Activated CD4-positive, alpha-beta T cell treated with anti-CD3 and anti-CD28 coated beads for 48 hours (primary cell): ENCODE measurements at regions not wholly inside any gene's neighbourhood (a gene's known extent, or its start where the extent isn't known, plus 50 kb on each side); places are given as distances from the start of the nearest gene placed in this dataset.
"Not testable (repeated sequence)": the region's sequence is repeated elsewhere in the genome, so short reads cannot be mapped to it uniquely, and the experiment has no call there.

Experiments
- DNase-seq: peaks from one replicate; pipeline ENCODE4 v3.0.0-alpha.2; 2020

DNA sequence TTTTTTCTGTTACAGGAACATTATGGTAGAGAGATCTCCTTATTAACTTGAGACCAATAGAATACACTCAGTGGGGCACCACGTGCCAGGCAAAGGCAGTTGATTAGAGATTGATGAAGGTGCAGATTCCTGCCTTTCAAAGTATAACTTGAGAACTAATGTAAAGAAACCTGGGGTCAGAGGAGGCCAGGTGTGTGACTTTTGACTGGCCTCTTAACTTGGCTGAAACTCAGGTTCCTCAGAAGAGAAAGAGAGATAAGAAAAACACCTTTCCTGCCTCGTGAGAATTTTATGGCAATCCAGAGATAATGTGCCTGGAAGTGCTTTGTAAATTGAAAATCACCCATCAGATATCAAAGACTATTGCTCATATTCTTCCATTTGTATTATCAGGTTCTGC, 110.7 kb upstream of the GZMB start:
- no peak for DNase-seq

DNA sequence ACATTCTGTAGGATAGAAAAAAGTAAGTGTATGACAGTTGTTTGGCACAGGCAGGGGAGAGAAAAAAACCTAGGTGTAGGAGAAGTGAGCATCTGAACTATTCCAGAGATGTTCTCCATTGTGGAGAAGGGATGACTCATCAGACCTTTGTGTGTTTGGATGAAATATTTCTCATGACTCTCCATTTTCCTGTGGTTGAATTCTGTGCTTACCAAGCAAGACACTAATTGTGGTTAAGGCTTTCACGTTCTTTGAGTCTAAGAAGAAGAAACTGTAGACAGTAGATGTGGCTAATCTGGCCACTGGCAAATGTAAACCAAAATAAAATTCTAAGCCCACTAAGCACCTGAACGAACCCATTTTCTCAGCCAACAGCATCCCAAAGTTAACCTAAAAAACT, 107.9 kb upstream of the GZMB start:
- DNase-seq = no peak

DNA sequence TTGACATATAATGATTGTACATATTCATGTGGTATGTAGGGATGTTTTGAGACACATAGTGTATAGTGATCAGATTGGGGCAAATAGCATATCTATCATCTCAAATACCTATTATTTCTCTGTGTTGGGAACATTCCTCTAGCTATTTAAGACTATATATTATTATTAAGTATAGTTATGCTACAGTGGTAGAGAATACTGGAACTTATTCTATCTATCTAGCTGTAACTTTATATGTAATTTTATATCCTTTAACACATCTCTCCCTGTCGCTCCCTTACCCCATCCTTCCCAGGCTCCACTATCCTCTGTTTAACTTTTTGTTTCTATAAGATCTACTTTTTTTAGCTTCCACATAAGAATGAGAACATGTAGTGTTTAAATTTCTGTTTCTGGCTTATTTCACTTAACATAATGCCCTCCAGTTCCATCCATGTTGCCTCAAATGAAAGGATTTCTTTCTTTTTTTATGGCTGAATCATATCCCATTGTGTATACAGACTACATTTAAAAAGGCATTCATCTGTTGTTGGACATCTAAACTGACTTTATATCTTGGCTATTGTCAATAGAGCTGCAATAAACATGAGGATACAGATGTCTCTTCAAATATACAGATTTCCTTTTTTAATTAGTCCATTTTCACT, 102.1 kb upstream of the GZMB start:
- DNase-seq = no peak

DNA sequence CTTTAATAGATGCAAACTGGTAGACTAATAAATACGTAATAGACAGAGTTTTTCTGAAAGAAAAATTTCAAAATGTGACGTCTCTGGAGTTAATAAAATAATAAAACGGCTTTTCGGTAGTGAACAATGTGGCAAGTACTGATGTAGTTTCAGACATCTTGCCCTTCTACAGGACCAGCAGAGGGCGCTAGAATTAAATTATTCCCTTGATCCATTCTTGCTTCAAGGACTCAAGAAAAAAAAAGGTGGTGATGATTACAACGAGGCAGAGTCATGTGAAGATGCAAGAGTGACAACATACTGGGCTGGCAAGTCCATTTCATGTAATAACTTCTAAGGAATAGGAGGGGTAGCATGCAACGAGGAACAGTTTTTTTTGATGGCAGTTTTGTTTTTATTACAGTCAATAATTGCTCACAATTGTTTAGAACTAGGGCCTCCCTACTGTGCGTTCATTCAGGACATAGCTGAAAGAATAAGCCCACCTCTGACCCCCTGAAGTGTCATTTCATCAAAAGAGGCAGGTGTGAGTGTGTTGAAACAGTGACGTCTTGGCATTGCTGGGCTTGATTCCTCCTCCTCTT, 101.0 kb upstream of the GZMB start:
- peak; percentile 34 for DNase-seq

DNA sequence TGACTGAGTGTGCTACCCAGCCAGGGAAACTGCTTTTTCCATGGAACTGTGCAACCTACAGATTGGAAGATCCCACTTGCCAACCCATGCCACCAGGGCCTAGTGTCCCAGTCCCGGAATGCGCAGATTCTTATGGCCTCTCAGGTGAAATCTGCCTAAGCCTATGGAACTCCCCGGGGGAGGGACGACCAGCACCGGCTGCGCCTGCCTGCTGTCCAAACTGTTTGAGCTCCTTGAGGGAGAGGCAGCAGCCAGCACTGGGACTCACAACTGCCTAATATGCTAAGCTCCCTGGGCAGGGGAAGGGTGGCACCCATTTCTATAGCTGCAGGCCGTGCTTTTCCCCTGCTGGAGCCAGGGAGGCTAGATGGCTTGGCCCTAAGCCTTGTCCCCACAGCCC, 92.5 kb upstream of the GZMB start:
- DNase-seq = no peak

DNA sequence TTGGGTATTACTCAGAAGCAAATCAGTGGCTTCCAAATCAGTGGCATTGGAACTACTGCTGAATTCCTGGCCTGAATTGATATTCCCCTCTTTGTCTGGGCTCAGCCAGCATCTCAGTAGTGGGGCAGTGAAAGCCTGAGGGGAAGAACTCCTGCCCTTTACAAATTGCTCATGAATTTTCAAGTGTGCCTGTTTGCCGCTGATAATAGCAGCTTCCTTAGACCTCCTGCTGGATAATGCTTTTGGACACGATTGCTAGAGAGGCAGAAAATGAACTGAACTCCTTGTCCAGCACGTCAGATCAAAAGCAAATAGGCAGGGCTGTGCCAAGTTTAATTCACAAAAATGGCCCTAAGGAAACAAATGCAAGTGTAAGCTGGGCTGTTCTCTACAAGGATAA, 91.3 kb upstream of the GZMB start:
- DNase-seq = no peak

DNA sequence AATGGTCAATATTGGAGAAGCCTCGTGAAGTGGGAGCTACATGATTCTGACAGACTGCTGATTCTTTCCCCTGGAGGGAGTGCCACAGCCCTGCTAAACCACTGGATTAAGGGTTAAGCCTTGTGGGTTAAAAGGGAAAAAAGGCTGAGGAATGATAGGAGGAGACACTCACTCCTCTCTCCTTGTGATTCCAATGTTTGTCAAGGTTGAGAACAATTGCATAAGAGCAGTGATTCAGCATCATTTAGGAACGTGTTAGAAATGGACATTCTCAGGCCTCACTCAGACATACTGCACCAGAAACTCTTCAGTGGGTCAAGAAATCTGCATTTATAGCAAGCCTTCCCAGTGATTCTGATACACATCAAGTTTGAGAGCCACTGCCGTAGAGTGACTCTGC, 87.8 kb upstream of the GZMB start:
- DNase-seq = no peak

DNA sequence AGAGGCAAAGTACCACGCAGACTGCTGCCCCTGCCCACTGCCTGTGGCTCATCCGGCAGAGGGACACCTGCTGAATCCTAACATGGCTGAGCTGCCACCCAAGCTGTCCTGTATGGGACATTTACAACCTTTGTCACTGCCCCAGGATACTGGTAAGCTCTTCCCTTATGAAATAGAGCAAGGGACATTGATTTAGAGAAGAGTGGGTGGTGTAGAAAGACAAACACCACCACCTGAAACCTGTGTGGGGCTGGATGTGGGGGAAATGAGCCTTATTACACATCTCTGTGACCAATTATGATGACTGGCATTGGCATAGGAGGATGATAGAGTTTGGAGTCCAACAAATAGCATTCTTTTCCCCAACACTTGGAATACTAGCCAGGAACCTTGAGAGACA, 81.2 kb upstream of the GZMB start:
- no peak for DNase-seq

DNA sequence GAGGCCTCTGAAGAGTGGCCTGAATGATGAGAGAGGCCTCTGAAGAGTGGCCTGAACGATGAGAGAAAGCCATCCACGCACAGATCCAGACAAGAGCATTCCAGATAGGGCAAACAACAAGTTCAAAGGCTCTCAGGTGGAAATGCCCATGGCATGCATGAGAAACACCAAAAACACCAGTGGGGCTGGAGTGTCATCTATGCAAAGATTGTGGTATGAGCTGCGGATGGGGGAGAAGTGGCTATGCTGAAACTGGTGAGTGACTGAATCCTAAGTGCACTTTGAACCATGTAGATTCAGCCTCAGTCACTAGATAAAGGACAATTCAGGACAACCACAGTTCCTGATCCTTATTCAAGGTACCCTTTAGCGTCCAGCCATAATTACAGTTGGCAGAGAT, 79.4 kb upstream of the GZMB start:
- DNase-seq = no peak

DNA sequence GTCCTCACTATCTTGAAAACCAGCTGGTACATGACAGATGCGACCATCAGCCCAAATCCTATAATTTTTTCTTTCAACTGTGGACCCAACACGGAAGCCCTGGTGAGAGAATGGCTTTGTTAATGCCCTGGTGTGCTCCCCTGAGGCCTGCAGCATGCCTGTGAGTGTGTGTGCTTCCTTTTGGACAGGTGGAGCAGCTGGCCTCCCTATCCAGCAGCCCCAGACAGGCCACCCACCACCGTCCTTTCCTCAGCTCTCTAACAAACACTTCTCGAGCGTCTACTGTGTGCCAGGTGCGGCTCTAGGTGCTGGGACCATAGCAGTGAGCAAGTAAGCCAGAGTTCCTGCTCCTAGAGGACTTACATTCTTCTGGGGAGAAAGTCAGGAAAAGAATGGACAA, 78.9 kb upstream of the GZMB start:
- DNase-seq = no peak

DNA sequence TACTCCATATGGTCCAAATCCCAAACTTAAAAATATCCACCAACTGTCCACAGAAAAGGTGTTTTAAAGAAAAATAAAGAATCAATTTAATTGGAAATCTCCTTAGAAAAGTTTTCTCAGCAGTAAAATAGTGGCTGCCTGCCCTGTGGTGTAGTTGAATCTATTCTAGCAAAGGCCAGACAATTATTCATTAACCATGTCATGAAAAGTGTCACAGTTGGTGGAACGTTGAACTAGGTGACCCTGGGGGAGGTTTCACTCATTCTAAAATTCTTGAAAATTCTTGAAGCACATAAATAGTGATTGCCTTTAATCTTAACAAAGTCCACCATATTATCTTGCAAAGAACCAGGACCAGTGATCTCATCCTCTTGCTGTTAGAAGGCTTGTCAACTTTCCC, 78.4 kb upstream of the GZMB start:
- no peak for DNase-seq

DNA sequence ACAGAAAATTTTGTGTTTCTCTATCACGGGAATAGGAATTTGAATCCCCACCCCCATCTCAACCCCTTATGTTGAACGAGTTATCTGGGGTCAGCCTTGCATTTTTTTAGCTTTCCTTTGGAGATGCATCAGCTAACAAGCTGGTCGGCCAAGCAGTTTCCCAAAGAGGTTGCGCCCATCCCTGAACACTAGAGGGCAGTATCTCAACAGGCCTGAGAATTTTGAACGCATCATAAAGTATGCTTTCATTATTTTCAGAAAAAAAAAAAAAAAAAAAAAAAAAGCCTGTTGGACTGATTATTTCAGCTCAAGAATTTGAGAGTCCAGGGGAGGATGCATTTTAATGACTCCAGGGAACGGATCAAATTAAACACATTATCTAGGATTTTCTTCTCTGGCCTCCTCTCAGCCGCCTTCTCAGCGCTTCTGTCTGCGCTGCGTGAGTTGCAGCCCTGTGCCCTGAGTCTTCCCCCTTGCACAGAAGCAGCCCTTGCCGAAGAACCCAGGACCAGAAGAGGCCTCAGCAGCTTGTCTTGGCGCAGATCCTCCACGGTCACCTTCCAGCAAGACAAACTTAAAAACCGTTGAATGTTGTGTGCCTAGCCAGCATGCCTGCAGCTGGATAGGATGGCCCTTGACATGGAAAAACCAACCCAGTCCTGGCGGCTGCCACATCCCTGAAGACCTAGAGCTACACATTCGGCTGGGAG, 76.6 kb upstream of the GZMB start:
- peak; percentile 69 for DNase-seq

DNA sequence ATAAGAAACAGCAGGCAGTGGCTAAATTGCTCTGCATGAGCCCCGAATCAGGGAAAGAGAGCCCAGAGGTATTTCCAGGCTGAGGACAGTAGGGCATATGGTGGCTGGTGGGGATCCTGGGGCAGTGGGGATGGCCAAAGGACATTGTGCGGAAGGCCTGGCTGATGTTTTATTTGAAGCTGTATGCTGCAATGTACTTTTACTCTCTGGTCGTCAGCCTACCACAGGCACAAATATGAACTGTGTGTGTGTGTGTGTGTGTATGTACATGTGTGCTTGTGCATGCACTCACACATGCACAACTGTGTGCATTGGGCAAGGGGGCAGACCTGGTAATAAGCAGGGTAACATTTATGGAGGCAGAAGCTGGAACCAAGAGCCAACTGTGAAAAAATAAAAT, 74.7 kb upstream of the GZMB start:
- DNase-seq = no peak

DNA sequence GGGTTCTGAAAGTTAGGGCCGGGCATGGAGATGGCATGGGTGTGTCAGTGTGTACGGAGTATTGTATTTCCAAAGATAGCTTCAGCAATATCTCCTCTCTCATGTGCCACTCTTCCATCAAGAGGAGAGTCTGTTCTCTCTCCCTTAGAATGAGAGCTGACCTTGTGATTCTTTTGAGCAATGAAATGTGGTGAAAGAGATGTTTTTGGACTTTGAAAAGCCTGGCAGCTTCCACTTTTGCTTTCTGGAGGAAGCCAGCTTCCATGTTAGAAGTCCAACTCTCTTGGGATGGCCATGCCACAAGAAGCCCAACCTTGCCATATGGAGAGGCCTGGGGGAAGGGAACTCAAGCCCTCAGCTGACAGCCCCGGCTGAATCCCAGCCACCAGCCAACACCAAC, 72.4 kb upstream of the GZMB start:
- DNase-seq = no peak

DNA sequence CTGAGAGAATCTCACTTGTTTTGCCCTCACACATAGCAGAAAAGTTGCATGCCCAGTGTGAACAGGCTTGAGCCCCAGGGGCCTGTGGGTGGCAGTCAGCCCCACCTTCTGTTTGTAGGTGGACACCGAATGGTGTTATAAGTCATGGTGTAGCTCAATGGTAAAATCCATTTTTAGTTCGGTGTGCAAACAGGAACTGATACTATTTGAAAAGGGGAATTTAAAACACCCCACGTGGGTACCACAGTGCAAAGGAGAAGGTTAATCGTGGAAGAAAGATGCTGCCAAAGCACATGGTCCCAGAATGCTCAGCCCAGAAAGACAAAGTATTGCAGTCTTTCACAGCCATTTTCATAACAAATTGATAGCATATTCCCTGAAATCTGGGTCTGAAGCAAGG, 71.8 kb upstream of the GZMB start:
- no peak for DNase-seq

DNA sequence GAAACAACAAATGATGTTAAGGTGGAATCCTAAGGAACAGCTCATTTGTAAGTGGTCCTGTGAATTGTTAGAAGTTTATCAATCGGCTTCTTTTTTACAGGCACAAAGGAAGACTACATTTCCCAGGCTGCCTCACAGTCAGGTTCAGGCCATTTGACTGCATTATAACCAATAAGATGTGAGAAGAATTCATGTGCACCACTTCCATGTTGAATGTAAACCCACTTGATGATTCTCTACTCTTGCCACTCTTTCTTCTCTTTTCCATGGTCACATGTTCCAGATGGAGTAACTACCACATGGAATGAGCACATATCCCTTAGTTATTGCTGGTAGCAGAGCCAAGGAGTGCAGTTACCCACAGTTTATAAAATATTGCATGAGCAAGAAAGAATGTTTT, 67.1 kb upstream of the GZMB start:
- no peak for DNase-seq

DNA sequence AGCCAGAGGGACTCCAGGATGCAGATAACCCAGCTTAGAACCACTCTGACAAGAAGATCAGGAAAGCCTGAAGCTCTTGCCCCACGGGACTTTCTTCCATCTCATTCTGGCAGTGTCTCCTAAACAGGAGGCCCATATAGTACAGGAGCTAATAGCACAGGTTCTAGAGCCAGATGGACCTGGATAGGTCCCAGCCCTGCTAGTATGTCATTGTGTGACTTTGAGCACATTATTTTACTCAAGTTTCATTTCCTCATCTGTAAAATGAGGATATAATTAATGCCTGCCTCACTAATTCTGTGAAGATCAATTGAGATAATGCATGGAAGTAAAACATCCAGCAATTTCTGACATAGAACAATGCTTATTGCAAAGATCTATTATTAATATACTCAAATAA, 66.5 kb upstream of the GZMB start:
- DNase-seq = no peak

DNA sequence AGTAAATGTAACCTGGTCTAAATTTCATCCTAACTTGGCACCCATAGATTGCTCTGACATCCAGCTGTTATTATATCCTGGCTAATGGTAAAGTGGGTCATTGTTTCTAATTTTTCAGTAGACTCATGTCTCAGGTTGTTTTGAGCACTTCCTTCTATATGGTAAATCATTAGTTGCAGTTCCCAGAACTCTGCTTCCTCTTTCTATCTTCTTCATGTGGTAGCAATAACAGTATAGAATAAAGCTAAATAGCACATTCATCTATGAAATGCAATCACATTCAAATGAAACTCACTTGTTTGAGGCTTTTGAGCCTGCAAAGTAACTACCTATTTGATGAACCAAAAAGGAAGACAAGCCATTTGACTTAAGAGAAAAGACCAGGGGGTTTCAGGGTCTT, 65.1 kb upstream of the GZMB start:
- no peak for DNase-seq

DNA sequence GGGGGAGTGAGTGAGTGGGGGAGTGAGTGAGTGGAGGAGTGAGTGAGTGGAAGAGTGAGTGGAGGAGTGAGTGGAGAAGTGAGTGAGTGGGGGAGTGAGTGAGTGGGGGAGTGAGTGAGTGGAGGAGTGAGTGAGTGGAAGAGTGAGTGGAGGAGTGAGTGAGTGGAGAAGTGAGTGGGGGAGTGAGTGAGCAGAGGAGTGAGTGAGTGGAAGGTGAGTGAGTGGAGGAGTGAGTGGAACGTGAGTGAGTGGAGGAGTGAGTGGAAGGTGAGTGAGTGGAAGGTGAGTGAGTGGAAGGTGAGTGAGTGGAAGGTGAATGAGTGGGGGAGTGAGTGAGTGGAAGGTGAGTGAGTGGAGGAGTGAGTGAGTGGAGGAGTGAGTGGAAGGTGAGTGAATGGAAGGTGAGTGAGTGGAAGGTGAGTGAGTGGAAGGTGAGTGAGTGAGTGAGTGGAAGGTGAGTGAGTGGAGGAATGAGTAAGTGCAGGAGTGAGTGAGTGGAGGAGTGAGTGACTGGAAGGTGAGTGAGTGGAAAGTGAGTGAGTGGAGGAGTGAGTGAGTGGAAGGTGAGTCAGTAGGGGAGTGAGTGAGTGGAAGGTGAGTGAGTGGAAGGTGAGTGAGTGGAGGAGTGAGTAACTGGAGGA, 62.4 kb upstream of the GZMB start:
- DNase-seq = not testable (repeated sequence)

DNA sequence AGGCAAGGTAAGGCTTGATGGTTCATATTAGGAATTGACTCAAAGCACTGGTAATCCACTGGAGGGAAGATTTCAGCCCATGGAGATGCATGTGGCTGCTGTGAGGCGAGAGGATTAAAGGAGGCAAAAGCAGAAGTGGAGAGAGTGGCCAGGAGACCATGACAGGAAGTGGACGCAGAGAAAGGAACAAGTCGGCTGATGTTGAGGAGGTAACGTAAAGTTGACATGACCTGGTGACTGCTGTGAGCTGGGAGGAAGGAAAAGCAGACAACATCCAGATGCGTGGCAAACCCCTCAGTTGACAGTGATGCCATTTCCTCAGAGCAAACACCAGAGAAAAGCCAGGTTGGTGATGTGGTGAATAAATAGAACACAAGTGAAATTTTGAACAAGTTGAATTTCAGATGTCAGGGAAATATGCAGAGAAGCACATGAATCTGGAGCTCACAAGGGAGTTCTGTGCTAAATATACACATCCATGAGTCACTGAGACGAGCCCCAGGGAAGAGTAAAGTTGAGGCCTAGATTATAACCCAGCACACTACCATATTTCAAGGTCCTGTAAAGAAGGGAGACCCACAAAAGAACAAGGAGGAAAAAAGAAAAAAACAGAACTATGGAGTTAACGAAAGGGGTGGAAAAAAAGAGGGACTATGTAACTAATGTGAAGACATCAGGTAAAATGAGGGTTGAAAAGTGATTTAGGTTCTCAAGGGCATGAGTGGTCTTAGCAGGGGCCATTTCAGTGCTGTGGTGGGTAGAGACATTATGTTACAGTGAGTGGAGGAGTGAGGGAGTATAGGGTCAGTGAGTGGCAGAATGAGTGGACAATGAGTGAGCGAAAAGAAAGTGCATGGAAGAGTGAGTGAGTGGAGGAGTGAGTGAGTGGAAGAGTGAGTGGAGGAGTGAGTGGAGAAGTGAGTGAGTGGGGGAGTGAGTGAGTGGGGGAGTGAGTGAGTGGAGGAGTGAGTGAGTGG, 61.6 kb upstream of the GZMB start:
- DNase-seq = no peak

DNA sequence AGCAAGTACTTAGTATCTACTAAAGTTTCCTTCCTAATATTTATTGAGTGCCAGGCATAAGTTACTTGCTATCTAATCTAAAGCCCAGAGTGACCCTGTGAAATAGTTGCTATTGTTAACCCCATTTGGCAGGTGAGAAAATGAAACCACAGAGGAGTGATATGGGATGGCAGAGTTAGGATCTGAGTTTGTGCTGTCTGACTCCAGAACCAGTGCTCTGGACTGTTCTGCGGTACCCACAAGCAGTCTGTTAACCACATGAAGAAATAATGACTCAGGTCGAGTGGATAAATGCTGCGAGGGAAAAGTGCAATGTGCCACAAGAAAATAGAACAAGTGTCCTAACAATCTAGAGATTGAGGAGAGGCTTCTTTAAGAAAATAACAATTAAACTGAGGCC, 60.7 kb upstream of the GZMB start:
- DNase-seq = no peak

DNA sequence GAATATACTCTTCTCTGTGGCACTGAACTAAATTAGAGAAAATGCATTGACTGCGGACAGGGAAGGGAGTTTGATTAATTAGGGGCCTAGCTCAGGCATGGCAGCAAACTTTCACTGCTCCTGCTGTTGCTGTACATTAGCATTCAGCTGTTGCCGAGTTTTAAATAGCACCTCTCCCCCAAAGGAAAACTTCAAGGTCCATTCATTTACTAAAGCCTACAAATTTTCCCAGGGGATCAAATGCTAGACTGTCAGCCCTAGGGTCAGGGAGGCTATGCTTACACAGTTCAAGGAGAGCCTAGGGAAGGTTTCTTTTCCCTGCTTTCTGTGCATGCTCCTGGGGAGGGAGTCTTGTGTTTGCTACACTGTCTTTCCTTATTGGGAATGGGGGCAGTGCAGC, 60.0 kb upstream of the GZMB start:
- no peak for DNase-seq

DNA sequence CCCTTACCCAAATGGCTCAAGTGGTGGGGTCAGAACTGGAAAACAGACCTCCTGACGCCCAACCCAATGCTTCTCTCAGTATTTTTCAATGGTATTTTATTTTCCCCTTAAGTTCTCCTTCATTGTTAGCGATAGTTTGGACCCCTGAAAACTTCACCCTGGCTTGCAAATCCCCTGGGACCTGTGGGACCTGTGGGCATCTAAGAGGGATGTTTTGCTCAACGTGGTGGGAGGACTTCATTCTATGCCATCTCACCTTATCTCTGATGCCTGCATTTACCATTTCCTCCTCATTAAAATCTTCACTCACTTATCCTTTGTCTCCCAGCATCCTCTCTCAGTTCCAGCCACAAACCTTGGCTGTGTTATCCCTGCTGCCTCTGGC, 59.4 kb upstream of the GZMB start:
- DNase-seq = no peak
